ENCODE measurements at regions not wholly inside any gene's neighbourhood (a gene's known extent, or its start where the extent isn't known, plus 50 kb on each side); places are given as distances from the start of the nearest gene placed in this dataset.

DNA sequence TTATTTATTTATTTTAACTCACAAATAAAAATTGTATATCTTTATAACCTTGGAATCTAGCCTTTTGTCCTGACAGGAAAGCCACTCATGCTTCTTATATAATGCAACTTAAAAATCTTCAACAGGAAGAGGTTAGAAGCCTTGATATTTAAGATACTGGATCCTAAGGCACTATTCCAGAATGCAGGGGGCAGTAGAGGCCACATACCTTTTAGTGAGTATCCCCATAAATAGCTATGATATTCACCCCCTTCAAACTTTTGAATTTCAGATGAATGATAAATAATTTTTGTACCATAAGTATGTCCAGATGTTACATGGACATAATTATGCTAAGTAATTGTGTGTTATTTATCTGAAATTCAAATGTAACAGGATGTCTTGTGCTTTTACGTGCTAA is 592.7 kb upstream of the VRK2 start:
- no peak overlapping the region for H3K4me2 ChIP-seq
- ChIA-PET POLR2A (no interaction called here), CTCF (interaction anchor here (1.4 kb wide), 1 partner anchor 43 kb away, joined by 5 read pairs; no protein-coding TSS in a partner anchor)
- H3K27ac ChIP-seq (ENCODE audit: low read depth in 2 of 2, low read length in 1 of 2): peak overlapping the region in 1 of 2 experiments; percentile 31; a peak in 1 of 4 replicates
- no peaks in the 10 kb centered on the region for H3K79me2 ChIP-seq (ENCODE audit: insufficient read depth)
- no peaks in the 10 kb centered on the region for H3K27me3 ChIP-seq (ENCODE audit: insufficient read depth)
- H4K20me1 ChIP-seq (ENCODE audit: insufficient read depth): no peaks in the 10 kb centered on the region
- H3K36me3 ChIP-seq (replicated peaks in 1 of 2; ENCODE audit: control insufficient read depth in 1 of 2, insufficient read depth in 2 of 2, low read length in 1 of 2): no peaks in the 10 kb centered on the region
- H3F3A ChIP-seq (replicated peaks; ENCODE audit: insufficient read depth): peaks cover 11% of the 10 kb centered on the region
- 0 out of 2 replicates have a peak, but pooled peaks have one; percentile 10 for TF ChIP-seq TCF12 (IDR thresholded peaks at IDR 0.05)
- no peak for TF ChIP-seq TAF1 (IDR thresholded peaks at IDR 0.05; ENCODE audit: borderline replicate concordance, low read depth, low read length)
- TF ChIP-seq, protein P1, sequence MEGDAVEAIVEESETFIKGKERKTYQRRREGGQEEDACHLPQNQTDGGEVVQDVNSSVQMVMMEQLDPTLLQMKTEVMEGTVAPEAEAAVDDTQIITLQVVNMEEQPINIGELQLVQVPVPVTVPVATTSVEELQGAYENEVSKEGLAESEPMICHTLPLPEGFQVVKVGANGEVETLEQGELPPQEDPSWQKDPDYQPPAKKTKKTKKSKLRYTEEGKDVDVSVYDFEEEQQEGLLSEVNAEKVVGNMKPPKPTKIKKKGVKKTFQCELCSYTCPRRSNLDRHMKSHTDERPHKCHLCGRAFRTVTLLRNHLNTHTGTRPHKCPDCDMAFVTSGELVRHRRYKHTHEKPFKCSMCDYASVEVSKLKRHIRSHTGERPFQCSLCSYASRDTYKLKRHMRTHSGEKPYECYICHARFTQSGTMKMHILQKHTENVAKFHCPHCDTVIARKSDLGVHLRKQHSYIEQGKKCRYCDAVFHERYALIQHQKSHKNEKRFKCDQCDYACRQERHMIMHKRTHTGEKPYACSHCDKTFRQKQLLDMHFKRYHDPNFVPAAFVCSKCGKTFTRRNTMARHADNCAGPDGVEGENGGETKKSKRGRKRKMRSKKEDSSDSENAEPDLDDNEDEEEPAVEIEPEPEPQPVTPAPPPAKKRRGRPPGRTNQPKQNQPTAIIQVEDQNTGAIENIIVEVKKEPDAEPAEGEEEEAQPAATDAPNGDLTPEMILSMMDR (IDR thresholded peaks at IDR 0.05): peak; percentile 51
- no peaks in the 10 kb centered on the region for H3K9me3 ChIP-seq
- WGBS (ENCODE audit: low lambda C conversion rate): 43% methylated on average over 1 of the region's 1 CpG
- no peak overlapping the region for H3K9ac ChIP-seq
- no peak for DNase-seq
- H3K9me2 ChIP-seq: no peaks in the 10 kb centered on the region
- H2AFZ ChIP-seq (ENCODE audit: low read depth): peak overlapping the region; percentile 6; the same call in 1 of the 2 replicates
- H3K4me3 ChIP-seq (ENCODE audit: low read depth in 2 of 2, low read length in 1 of 2): no peak overlapping the region
- H3K4me1 ChIP-seq (ENCODE audit: control insufficient read depth in 1 of 2, insufficient read depth in 2 of 2, low read depth in 1 of 2, low read length in 1 of 2): peaks cover 0 to under 1% of the 10 kb centered on the region in 2 experiments; a peak in 1 of 4 replicates

DNA sequence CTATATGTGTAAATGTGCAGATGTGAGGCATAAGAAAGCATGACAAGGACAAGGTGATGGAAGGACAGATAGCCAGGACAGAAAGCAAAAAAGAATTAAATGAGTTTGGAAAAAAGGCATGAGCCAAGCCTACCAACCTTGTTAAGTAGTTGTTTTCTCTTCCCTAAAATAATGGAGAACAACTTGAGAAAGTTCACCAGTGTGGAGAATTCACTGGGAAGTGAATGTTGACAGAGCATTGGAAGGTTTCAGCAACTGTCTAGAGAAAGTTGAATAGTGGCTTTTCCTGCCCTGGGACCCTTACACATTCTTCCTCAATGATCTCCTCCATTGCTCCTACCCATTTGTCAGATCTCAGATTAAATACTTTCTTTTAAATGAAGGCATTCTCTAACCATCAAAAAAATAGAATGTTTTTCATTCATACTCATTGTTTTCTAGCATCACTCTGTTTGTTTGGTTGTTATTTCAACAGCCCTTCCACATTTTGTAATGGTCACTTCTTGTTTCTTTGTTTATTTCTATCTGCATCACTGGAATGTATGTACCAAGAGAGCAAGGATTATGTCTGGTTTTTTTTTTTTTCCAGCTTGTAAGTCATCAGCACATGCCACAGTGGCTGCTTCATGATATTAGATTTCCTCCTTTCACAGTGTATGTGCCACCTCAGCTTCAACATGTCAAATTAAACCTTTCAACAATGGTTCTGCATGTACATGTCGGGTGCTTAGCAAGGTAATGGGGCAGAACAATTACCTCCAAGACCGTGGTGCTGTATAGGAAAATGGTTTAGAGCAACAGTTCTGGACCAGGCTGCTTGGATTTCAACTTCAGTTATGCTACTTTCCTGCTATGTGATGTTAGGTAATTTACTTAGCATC is 586.0 kb upstream of the VRK2 start:
- no peak overlapping the region for H3K27ac ChIP-seq (ENCODE audit: low read depth in 2 of 2, low read length in 1 of 2)
- H3K9me2 ChIP-seq: no peaks in the 10 kb centered on the region
- no peaks in the 10 kb centered on the region for H3K9me3 ChIP-seq
- TF ChIP-seq MEF2A (IDR thresholded peaks at IDR 0.05; ENCODE audit: borderline replicate concordance, low read depth): no peak
- TF ChIP-seq EZH2phosphoT487 (IDR thresholded peaks at IDR 0.05; ENCODE audit: borderline replicate concordance, low read depth): no peak
- TF ChIP-seq, protein P2, sequence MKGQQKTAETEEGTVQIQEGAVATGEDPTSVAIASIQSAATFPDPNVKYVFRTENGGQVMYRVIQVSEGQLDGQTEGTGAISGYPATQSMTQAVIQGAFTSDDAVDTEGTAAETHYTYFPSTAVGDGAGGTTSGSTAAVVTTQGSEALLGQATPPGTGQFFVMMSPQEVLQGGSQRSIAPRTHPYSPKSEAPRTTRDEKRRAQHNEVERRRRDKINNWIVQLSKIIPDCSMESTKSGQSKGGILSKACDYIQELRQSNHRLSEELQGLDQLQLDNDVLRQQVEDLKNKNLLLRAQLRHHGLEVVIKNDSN (IDR thresholded peaks at IDR 0.05; ENCODE audit: borderline replicate concordance, low read depth): no peak
- H3K36me3 ChIP-seq (replicated peaks in 1 of 2; ENCODE audit: control insufficient read depth in 1 of 2, insufficient read depth in 2 of 2, low read length in 1 of 2): no peaks in the 10 kb centered on the region
- H3K4me1 ChIP-seq (ENCODE audit: control insufficient read depth in 1 of 2, insufficient read depth in 2 of 2, low read depth in 1 of 2, low read length in 1 of 2): no peaks in the 10 kb centered on the region
- H3F3A ChIP-seq (replicated peaks; ENCODE audit: insufficient read depth): peaks cover 8% of the 10 kb centered on the region
- H3K27me3 ChIP-seq (ENCODE audit: insufficient read depth): no peaks in the 10 kb centered on the region
- ChIA-PET POLR2A (no interaction called here), CTCF (no interaction called here)
- no peak overlapping the region; the same call in 1 of the 2 replicates for H2AFZ ChIP-seq (ENCODE audit: low read depth)
- no peaks in the 10 kb centered on the region for H4K20me1 ChIP-seq (ENCODE audit: insufficient read depth)
- WGBS (ENCODE audit: low lambda C conversion rate): 17% methylated on average over 2 of the region's 2 CpGs
- H3K9ac ChIP-seq: no peak overlapping the region
- H3K4me2 ChIP-seq: no peak overlapping the region
- H3K79me2 ChIP-seq (ENCODE audit: insufficient read depth): no peaks in the 10 kb centered on the region
- DNase-seq: no peak
- no peak overlapping the region for H3K4me3 ChIP-seq (ENCODE audit: low read depth in 2 of 2, low read length in 1 of 2)

DNA sequence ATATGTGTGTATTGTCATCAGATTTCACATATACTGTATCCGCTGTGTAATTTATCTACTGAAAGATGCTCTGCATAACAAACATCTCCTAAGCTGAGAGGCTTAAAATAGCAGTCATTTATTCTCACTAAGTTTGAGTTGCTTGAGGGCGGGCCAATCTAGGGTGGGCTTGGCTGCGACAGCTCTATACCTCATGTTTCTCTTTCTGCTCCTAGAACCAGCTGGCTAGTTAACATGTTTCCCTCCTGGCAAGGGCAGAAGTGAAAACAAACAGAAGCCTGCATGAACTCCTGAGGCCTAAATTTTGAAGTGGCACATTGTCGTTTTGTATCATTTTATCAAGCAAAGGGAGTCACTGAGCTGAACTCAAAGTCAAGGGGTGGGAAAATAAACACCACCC is 585.0 kb upstream of the VRK2 start:
- Histone ChIP-seq H3K27ac (ENCODE audit: low read depth in 2 of 2, low read length in 1 of 2) (no peak overlapping the region), H3K9me3 (no peaks in the 10 kb centered on the region), H3F3A (replicated peaks; ENCODE audit: insufficient read depth) (peaks cover 3% of the 10 kb centered on the region), H4K20me1 (ENCODE audit: insufficient read depth) (no peaks in the 10 kb centered on the region), H3K79me2 (ENCODE audit: insufficient read depth) (no peaks in the 10 kb centered on the region), H3K27me3 (ENCODE audit: insufficient read depth) (no peaks in the 10 kb centered on the region), H3K4me2 (no peak overlapping the region), H3K9ac (no peak overlapping the region), H3K4me1 (ENCODE audit: control insufficient read depth in 1 of 2, insufficient read depth in 2 of 2, low read depth in 1 of 2, low read length in 1 of 2) (no peaks in the 10 kb centered on the region), H2AFZ (ENCODE audit: low read depth) (no peak overlapping the region), H3K4me3 (ENCODE audit: low read depth in 2 of 2, low read length in 1 of 2) (no peak overlapping the region), H3K9me2 (no peaks in the 10 kb centered on the region), H3K36me3 (replicated peaks in 1 of 2; ENCODE audit: control insufficient read depth in 1 of 2, insufficient read depth in 2 of 2, low read length in 1 of 2) (no peaks in the 10 kb centered on the region)
- ChIA-PET POLR2A (no interaction called here), CTCF (no interaction called here)
- no peak for DNase-seq
- 35% methylated on average over 4 of the region's 4 CpGs for WGBS (ENCODE audit: low lambda C conversion rate)
- TF ChIP-seq JUND (IDR thresholded peaks at IDR 0.05) (no peak), RCOR1 (IDR thresholded peaks at IDR 0.05; ENCODE audit: low read length) (no peak), FOXM1 (IDR thresholded peaks at IDR 0.05; ENCODE audit: low read depth) (no peak), ELF1 (IDR thresholded peaks at IDR 0.05) (no peak), MEF2A (IDR thresholded peaks at IDR 0.05; ENCODE audit: borderline replicate concordance, low read depth) (no peak)
